ENCODE measurements at regions not wholly inside any gene's neighbourhood (a gene's known extent, or its start where the extent isn't known, plus 50 kb on each side); places are given as distances from the start of the nearest gene placed in this dataset.

DNA sequence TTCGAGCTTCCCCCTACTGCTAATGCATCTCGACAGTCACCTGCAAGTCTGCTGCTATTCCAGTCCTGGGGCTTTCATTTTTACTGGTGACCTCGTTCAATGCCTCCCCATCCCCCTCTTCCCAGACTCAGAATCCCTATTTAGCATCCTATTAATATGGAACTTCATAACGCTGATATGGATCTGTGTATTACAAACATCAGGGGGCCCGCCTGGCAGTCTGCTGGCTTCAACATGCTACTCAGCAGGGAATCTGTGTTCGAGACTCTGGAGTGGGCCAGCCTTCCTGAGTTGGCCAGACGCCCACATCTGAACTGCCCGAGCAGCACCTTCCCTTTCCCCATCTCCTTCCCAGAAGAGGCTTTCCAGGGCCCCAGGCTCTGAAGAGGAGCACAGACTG, 173.9 kb upstream of the PPARGC1A start:
- TF ChIP-seq, protein P1, sequence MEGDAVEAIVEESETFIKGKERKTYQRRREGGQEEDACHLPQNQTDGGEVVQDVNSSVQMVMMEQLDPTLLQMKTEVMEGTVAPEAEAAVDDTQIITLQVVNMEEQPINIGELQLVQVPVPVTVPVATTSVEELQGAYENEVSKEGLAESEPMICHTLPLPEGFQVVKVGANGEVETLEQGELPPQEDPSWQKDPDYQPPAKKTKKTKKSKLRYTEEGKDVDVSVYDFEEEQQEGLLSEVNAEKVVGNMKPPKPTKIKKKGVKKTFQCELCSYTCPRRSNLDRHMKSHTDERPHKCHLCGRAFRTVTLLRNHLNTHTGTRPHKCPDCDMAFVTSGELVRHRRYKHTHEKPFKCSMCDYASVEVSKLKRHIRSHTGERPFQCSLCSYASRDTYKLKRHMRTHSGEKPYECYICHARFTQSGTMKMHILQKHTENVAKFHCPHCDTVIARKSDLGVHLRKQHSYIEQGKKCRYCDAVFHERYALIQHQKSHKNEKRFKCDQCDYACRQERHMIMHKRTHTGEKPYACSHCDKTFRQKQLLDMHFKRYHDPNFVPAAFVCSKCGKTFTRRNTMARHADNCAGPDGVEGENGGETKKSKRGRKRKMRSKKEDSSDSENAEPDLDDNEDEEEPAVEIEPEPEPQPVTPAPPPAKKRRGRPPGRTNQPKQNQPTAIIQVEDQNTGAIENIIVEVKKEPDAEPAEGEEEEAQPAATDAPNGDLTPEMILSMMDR (conservative IDR thresholded peaks at IDR 0.05; ENCODE audit: low read length) = no peak
- no peak for TF ChIP-seq EZH2phosphoT487 (IDR thresholded peaks at IDR 0.05; ENCODE audit: borderline replicate concordance)
